ENCODE measurements at regions not wholly inside any gene's neighbourhood (a gene's known extent, or its start where the extent isn't known, plus 50 kb on each side); places are given as distances from the start of the nearest gene placed in this dataset.

GRCh38 chr4:4631150-4631549 is 89.3 kb upstream of the STX18 start:
- TF ChIP-seq CTCF (IDR thresholded peaks at IDR 0.05; ENCODE audit: extremely low read depth, missing control alignments) = no peak
- no peak for DNase-seq (ENCODE audit: low spot score)

GRCh38 chr4:4627906-4628305 is 86.1 kb upstream of the STX18 start:
- no peak for TF ChIP-seq CTCF (IDR thresholded peaks at IDR 0.05; ENCODE audit: extremely low read depth, missing control alignments)
- no peak for DNase-seq (ENCODE audit: low spot score)

- DNase-seq (ENCODE audit: low spot score) = no peak
- no peak for TF ChIP-seq CTCF (IDR thresholded peaks at IDR 0.05; ENCODE audit: extremely low read depth, missing control alignments)
These were observed 85.3 kb upstream of the STX18 start for GRCh38 chr4:4627111-4627510.

GRCh38 chr4:4625488-4625887 is 83.6 kb upstream of the STX18 start:
- TF ChIP-seq CTCF (IDR thresholded peaks at IDR 0.05; ENCODE audit: extremely low read depth, missing control alignments) = no peak
- DNase-seq (ENCODE audit: low spot score) = no peak

- DNase-seq (ENCODE audit: low spot score) = no peak
- TF ChIP-seq CTCF (IDR thresholded peaks at IDR 0.05; ENCODE audit: extremely low read depth, missing control alignments) = no peak
These were observed 82.5 kb upstream of the STX18 start for GRCh38 chr4:4624276-4624897.

GRCh38 chr4:4619821-4620220 is 78.0 kb upstream of the STX18 start:
- no peak for DNase-seq (ENCODE audit: low spot score)
- TF ChIP-seq CTCF (IDR thresholded peaks at IDR 0.05; ENCODE audit: extremely low read depth, missing control alignments) = no peak

- DNase-seq (ENCODE audit: low spot score) = no peak
These were observed 77.0 kb upstream of the STX18 start for GRCh38 chr4:4618847-4619246.

More at GRCh38 chr4:4618847-4619246, 77.0 kb upstream of the STX18 start:
- no peak for TF ChIP-seq CTCF (IDR thresholded peaks at IDR 0.05; ENCODE audit: extremely low read depth, missing control alignments)

Measured in GM20000 (cell line).